Smooth muscle cell (in vitro differentiated cells): ENCODE measurements at regions not wholly inside any gene's neighbourhood (a gene's known extent, or its start where the extent isn't known, plus 50 kb on each side); places are given as distances from the start of the nearest gene placed in this dataset.

Experiments used
- DNase-seq: peaks from one replicate; lab custom pipeline; 2025; ENCODE audit not compliant: unreplicated experiment; lab: John Stamatoyannopoulos, UW
- H2AFZ ChIP-seq: fragments of 200-600 bp; sonication (generic); 2 replicates; pipeline ENCODE4 v1.6.0; 2016; ENCODE audit warnings: antibody characterized with exemption, low read depth, mild to moderate bottlenecking
- H3F3A ChIP-seq: fragments of 200-600 bp; sonication (generic); 2 replicates; pipeline ENCODE4 v1.6.0; 2017; ENCODE audit warnings: antibody characterized with exemption, low read depth
- H3K27ac ChIP-seq: fragments of 200-600 bp; sonication (generic); 2 replicates; pipeline ENCODE4 v1.5.1; 2016; ENCODE audit warnings: low read depth, mild to moderate bottlenecking
- H3K27me3 ChIP-seq: fragments of 200-600 bp; sonication (generic); 2 replicates; pipeline ENCODE4 v1.6.1; 2016; ENCODE audit warnings: low read depth, mild to moderate bottlenecking
- H3K36me3 ChIP-seq: fragments of 200-600 bp; sonication (generic); 2 replicates; pipeline ENCODE4 v1.5.1; 2016; ENCODE audit warnings: low read depth
- H3K4me1 ChIP-seq: fragments of 200-600 bp; sonication (generic); 2 replicates; pipeline ENCODE4 v1.5.1; 2016; ENCODE audit warnings: low read depth
- H3K4me2 ChIP-seq: fragments of 200-600 bp; sonication (generic); 2 replicates; pipeline ENCODE4 v1.6.0; 2016; ENCODE audit warnings: mild to moderate bottlenecking
- H3K4me3 ChIP-seq: fragments of 200-600 bp; sonication (generic); 2 replicates; pipeline ENCODE4 v1.5.1; 2016; ENCODE audit warnings: mild to moderate bottlenecking
- H3K79me2 ChIP-seq: fragments of 200-600 bp; sonication (generic); 2 replicates; pipeline ENCODE4 v1.6.0; 2016; ENCODE audit warnings: low read depth, mild to moderate bottlenecking
- H3K9ac ChIP-seq: fragments of 200-600 bp; sonication (generic); 2 replicates; pipeline ENCODE4 v1.6.0; 2016; ENCODE audit warnings: low read depth
- H3K9me3 ChIP-seq: fragments of 200-600 bp; sonication (generic); replicated peaks from 2 replicates; pipeline ENCODE4 v1.5.1; 2016; ENCODE audit warnings: low read depth
- H4K20me1 ChIP-seq: fragments of 200-600 bp; sonication (generic); 2 replicates; pipeline ENCODE4 v1.6.0; 2016; ENCODE audit warnings: low read depth
- WGBS: methylation state at CpG from one replicate; pipeline ENCODE4 v1.1.7; 2016; ENCODE audit warnings: low lambda C conversion rate; 5-methylcytosine and 5-hydroxymethylcytosine counted together
- TF ChIP-seq, protein P1 (sequence below): fragments of 200-600 bp; sonication (generic); IDR thresholded peaks from 2 replicates; pipeline ENCODE4 v1.5.1; 2017; ENCODE audit warnings: borderline replicate concordance, mild to moderate bottlenecking, antibody characterized with exemption; ENCODE audit not compliant: insufficient read depth, poor library complexity, severe bottlenecking

DNA sequence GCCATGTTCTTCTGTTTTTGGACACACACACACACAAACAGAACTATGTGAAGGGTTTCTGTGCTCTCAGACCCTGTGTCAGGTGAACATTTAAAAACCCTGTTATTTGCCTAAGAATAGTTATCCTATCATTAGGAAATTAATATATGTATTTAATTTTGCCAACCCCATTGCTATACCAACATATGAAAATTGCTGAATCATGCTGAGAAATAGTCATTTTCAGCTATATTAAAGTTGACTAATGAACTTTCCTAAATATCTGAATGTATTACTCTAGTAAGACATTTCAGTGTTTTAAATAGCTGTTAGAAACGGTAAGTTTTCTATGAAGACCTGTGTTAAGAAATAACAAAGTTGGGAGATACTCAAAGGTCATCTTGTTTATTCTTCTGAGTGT lies 596.9 kb upstream of the GRM7 start:
- Histone ChIP-seq H3K27ac (no peak overlapping the region), H4K20me1 (no peaks in the 10 kb centered on the region), H3K36me3 (no peaks in the 10 kb centered on the region), H3K9ac (no peak overlapping the region), H3K27me3 (no peaks in the 10 kb centered on the region), H3K4me2 (no peak overlapping the region), H3K79me2 (no peaks in the 10 kb centered on the region), H3K4me1 (no peaks in the 10 kb centered on the region), H3K4me3 (no peak overlapping the region), H3F3A (no peaks in the 10 kb centered on the region), H3K9me3 (no peaks in the 10 kb centered on the region), H2AFZ (no peak overlapping the region)
- WGBS, result 92% methylated on average over 1 of the region's 1 CpG
- no peak for DNase-seq
- TF ChIP-seq, protein P1, sequence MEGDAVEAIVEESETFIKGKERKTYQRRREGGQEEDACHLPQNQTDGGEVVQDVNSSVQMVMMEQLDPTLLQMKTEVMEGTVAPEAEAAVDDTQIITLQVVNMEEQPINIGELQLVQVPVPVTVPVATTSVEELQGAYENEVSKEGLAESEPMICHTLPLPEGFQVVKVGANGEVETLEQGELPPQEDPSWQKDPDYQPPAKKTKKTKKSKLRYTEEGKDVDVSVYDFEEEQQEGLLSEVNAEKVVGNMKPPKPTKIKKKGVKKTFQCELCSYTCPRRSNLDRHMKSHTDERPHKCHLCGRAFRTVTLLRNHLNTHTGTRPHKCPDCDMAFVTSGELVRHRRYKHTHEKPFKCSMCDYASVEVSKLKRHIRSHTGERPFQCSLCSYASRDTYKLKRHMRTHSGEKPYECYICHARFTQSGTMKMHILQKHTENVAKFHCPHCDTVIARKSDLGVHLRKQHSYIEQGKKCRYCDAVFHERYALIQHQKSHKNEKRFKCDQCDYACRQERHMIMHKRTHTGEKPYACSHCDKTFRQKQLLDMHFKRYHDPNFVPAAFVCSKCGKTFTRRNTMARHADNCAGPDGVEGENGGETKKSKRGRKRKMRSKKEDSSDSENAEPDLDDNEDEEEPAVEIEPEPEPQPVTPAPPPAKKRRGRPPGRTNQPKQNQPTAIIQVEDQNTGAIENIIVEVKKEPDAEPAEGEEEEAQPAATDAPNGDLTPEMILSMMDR, result no peak

DNA sequence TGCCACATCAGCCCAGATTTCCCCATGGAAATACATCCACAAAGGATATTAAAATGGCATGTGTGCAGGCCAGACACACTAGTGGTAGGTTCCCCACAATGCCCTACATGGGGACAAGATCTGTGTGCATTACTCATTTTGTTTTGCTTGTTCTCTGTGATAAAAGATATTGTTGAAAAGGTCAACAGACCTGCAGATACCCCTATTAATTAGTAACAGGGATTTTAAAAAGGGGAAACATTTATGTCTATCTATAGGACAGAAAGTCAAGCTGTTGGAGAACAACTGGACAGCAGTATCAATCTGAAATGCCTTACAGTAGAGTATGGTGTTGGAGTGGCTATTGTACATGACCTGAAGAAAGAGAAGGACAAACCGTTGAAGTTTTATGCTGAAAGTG lies 596.0 kb upstream of the GRM7 start:
- Histone ChIP-seq H3K79me2 (no peaks in the 10 kb centered on the region), H3K4me3 (no peak overlapping the region), H2AFZ (no peak overlapping the region), H3K9ac (no peak overlapping the region), H3F3A (no peaks in the 10 kb centered on the region), H3K4me1 (no peaks in the 10 kb centered on the region), H3K27ac (no peak overlapping the region), H3K9me3 (no peaks in the 10 kb centered on the region), H3K27me3 (no peaks in the 10 kb centered on the region), H3K4me2 (no peak overlapping the region), H3K36me3 (no peaks in the 10 kb centered on the region), H4K20me1 (no peaks in the 10 kb centered on the region)
- WGBS, result 81% methylated on average over 1 of the region's 1 CpG
- TF ChIP-seq, protein P1, result no peak
- DNase-seq, result no peak

DNA sequence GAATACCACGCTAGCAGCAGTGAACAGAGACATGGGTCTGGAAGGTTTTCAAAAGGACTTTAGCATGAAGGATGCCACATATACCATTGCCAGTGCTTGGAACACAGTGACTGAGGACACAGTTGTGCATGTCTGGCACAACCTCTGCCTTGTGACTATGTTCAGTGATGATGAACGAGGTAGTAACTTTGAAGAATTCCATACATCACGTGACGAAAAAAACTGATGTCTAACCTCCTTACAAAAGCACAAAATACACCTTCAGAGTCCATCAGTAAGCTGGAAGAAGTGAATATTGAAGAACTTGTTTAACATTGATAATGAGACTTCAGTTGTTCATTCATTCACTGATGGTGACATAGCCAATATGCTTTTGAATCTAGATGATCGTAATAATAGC lies 594.8 kb upstream of the GRM7 start:
- no peaks in the 10 kb centered on the region for H4K20me1 ChIP-seq
- DNase-seq, result no peak
- no peaks in the 10 kb centered on the region for H3K9me3 ChIP-seq
- no peaks in the 10 kb centered on the region for H3F3A ChIP-seq
- WGBS, result 83% methylated on average over 5 of the region's 5 CpGs
- TF ChIP-seq, protein P1, result no peak
- no peaks in the 10 kb centered on the region for H3K4me1 ChIP-seq
- no peak overlapping the region for H3K4me2 ChIP-seq
- H3K9ac ChIP-seq, result no peak overlapping the region
- H3K79me2 ChIP-seq, result no peaks in the 10 kb centered on the region
- H3K27me3 ChIP-seq, result no peaks in the 10 kb centered on the region
- no peak overlapping the region for H3K4me3 ChIP-seq
- H3K27ac ChIP-seq, result no peak overlapping the region
- no peak overlapping the region for H2AFZ ChIP-seq
- H3K36me3 ChIP-seq, result no peaks in the 10 kb centered on the region

DNA sequence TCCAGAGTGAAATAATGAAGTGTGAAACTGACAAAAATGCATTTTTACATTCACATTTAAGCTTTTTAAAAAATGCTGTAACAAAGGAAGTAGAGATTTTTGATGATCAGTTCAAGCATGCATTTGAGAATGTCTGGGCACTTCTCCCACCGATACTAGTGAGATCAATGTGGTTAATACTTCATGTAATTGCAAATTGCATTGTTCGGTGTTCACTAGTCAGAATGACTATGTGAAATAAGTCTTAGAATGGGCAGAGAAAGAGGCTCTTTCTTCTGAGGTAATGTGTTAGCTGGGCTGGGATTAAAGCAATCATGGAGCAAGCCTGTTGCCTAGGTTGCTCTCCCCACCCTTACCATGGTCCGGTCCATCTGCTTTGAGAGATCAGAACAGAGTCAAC lies 587.0 kb upstream of the GRM7 start:
- H3K9me3 ChIP-seq, result no peaks in the 10 kb centered on the region
- WGBS, result 80% methylated on average over 3 of the region's 3 CpGs
- no peak overlapping the region for H3K9ac ChIP-seq
- no peak overlapping the region for H3K4me3 ChIP-seq
- H3K79me2 ChIP-seq, result no peaks in the 10 kb centered on the region
- no peaks in the 10 kb centered on the region for H3F3A ChIP-seq
- H3K27ac ChIP-seq, result no peak overlapping the region
- no peak overlapping the region for H2AFZ ChIP-seq
- no peaks in the 10 kb centered on the region for H4K20me1 ChIP-seq
- H3K36me3 ChIP-seq, result no peaks in the 10 kb centered on the region
- H3K27me3 ChIP-seq, result no peaks in the 10 kb centered on the region
- TF ChIP-seq, protein P1, result no peak
- H3K4me1 ChIP-seq, result no peaks in the 10 kb centered on the region
- DNase-seq, result no peak
- no peak overlapping the region for H3K4me2 ChIP-seq
